Right cardiac atrium (tissue), 5 donors: ENCODE measurements at regions not wholly inside any gene's neighbourhood (a gene's known extent, or its start where the extent isn't known, plus 50 kb on each side); places are given as distances from the start of the nearest gene placed in this dataset.
"Not testable (repeated sequence)": the region's sequence is repeated elsewhere in the genome, so short reads cannot be mapped to it uniquely, and the experiment has no call there.

Source experiments
- ATAC-seq, 2 donors: fragments of 200-7000 bp; cut with Tn5 transposase; one replicate each; pipeline versions ENCODE4 v1.8.0 to v1.9.1; 2020; ENCODE audit warnings: moderate library complexity in 2 of 2, mild to moderate bottlenecking in 1 of 2
- DNase-seq, 3 donors: peaks; one replicate each; pipeline ENCODE4 v3.0.0-alpha.2; 2020
- H3K27ac ChIP-seq: one replicate; pipeline ENCODE4 v1.5.1; 2013; ENCODE audit warnings: mild to moderate bottlenecking, low read length, control low read depth, moderate library complexity
- H3K27me3 ChIP-seq: one replicate; pipeline ENCODE4 v1.6.1; 2013; ENCODE audit not compliant: control insufficient read depth, insufficient read depth
- H3K4me1 ChIP-seq: one replicate; pipeline ENCODE4 v1.6.1; 2013; ENCODE audit warnings: low read length; ENCODE audit not compliant: control insufficient read depth, insufficient read depth
- H3K4me3 ChIP-seq: one replicate; pipeline ENCODE4 v1.5.1; 2013; ENCODE audit warnings: low read length, control low read depth
- H3K9me3 ChIP-seq: one replicate; pipeline ENCODE4 v1.6.1; 2013; ENCODE audit warnings: low read length; ENCODE audit not compliant: control insufficient read depth
- WGBS: extraction: QIAGEN DNeasy Blood & Tissue Kit; methylation state at CpG from one replicate; pipeline ENCODE4 v1.1.7; 2013; 5-methylcytosine and 5-hydroxymethylcytosine counted together
- intact Hi-C, 4 donors: fragments of 100-400 bp; cut with DNase I; formaldehyde crosslinking; loops; one replicate each; pipeline versions ENCODE4 v1.11.0 to v1.14.0; 2022 to 2023
- donor health status: healthy with polysubstance abuse.
- donor health status: DM: no; HTN: yes; CAD: no.
- donor health status: DM: no; HTN: no; CAD: no.
- donor health status: DM: no; HTN: yes; CAD: no; lungs with severe emphysema.
- donor health status: DM: yes; HTN: yes; CAD: no.

- ATAC-seq (peak; percentile 85 to 90), DNase-seq (peak; percentile 63 to 91 (median 89))
- H3K4me1 ChIP-seq, result no peaks in the 10 kb centered on the region
- no peak overlapping the region for H3K4me3 ChIP-seq
- 18% methylated on average over 8 of the region's 8 CpGs for WGBS
- intact Hi-C loops, result no loop called here
- H3K9me3 ChIP-seq, result no peaks in the 10 kb centered on the region
- no peak overlapping the region for H3K27ac ChIP-seq
- no peaks in the 10 kb centered on the region for H3K27me3 ChIP-seq
Observed at GRCh38 chr11:34830648-34831047, 85.5 kb downstream of the APIP start.

GRCh38 chr11:34830035-34830434 lies 86.1 kb downstream of the APIP start:
- Histone ChIP-seq H3K4me1 (no peaks in the 10 kb centered on the region), H3K27ac (no peak overlapping the region), H3K4me3 (no peak overlapping the region), H3K9me3 (no peaks in the 10 kb centered on the region), H3K27me3 (no peaks in the 10 kb centered on the region)
- 50% methylated on average over 5 of the region's 5 CpGs for WGBS
- intact Hi-C loops, result no loop called here
- peak in 1 of 2 donors; percentile 16 for ATAC-seq
- no peak for DNase-seq

GRCh38 chr11:34827228-34827627 lies 89.0 kb downstream of the APIP start:
- intact Hi-C loops, result no loop called here
- 80% methylated on average over 1 of the region's 1 CpG for WGBS
- H3K27me3 ChIP-seq, result no peaks in the 10 kb centered on the region
- H3K4me1 ChIP-seq, result peaks cover 5% of the 10 kb centered on the region
- H3K4me3 ChIP-seq, result no peak overlapping the region
- no peak overlapping the region for H3K27ac ChIP-seq
- H3K9me3 ChIP-seq, result no peaks in the 10 kb centered on the region
- DNase-seq (no peak), ATAC-seq (no peak)

- Histone ChIP-seq H3K9me3 (no peaks in the 10 kb centered on the region), H3K4me3 (no peak overlapping the region), H3K27ac (no peak overlapping the region), H3K27me3 (no peaks in the 10 kb centered on the region), H3K4me1 (peaks cover 5% of the 10 kb centered on the region)
- ATAC-seq (no peak), DNase-seq (no peak)
- intact Hi-C loops, result no loop called here
- WGBS, result 65% methylated on average over 1 of the region's 1 CpG
Observed at GRCh38 chr11:34826384-34826726, 89.8 kb downstream of the APIP start.

GRCh38 chr11:34825670-34826383 lies 90.4 kb downstream of the APIP start:
- DNase-seq, result no peak

GRCh38 chr11:34825315-34825669 lies 90.9 kb downstream of the APIP start:
- Histone ChIP-seq H3K4me1 (peaks cover 5% of the 10 kb centered on the region), H3K9me3 (no peaks in the 10 kb centered on the region), H3K27me3 (no peaks in the 10 kb centered on the region), H3K27ac (no peak overlapping the region), H3K4me3 (no peak overlapping the region)
- WGBS, result 62% methylated on average over 3 of the region's 3 CpGs
- intact Hi-C loops, result no loop called here
- no peak for DNase-seq
- ATAC-seq, result no peak

More at GRCh38 chr11:34825670-34826383, 90.4 kb downstream of the APIP start:
- Histone ChIP-seq H3K9me3 (no peaks in the 10 kb centered on the region), H3K4me1 (peaks cover 5% of the 10 kb centered on the region), H3K27me3 (no peaks in the 10 kb centered on the region), H3K4me3 (no peak overlapping the region), H3K27ac (no peak overlapping the region)
- WGBS, result 92% methylated on average over 7 of the region's 7 CpGs
- intact Hi-C loops, result no loop called here
- ATAC-seq, result no peak

- peaks cover 5% of the 10 kb centered on the region for H3K4me1 ChIP-seq
- no peak for ATAC-seq
- DNase-seq, result no peak
- H3K27me3 ChIP-seq, result no peaks in the 10 kb centered on the region
- intact Hi-C loops, result no loop called here
- no peak overlapping the region for H3K4me3 ChIP-seq
- no peak overlapping the region for H3K27ac ChIP-seq
- no peaks in the 10 kb centered on the region for H3K9me3 ChIP-seq
Observed at GRCh38 chr11:34824425-34824824, 91.8 kb downstream of the APIP start.

GRCh38 chr11:34823639-34824038 lies 92.5 kb downstream of the APIP start:
- Histone ChIP-seq H3K9me3 (no peaks in the 10 kb centered on the region), H3K4me3 (no peak overlapping the region), H3K27me3 (no peaks in the 10 kb centered on the region), H3K27ac (peak overlapping the region; percentile 48), H3K4me1 (peaks cover 5% of the 10 kb centered on the region)
- 34% methylated on average over 2 of the region's 2 CpGs for WGBS
- DNase-seq (peak in 1 of 3 donors; percentile 55), ATAC-seq (peak; percentile 76)
- intact Hi-C loops, result no loop called here

GRCh38 chr11:34823197-34823596 lies 93.0 kb downstream of the APIP start:
- H3K9me3 ChIP-seq, result no peaks in the 10 kb centered on the region
- WGBS, result 39% methylated on average over 3 of the region's 3 CpGs
- DNase-seq (peak in 2 of 3 donors; percentile 45 to 66), ATAC-seq (peak; percentile 50 to 65)
- no peaks in the 10 kb centered on the region for H3K27me3 ChIP-seq
- H3K4me1 ChIP-seq, result peaks cover 5% of the 10 kb centered on the region
- no peak overlapping the region for H3K4me3 ChIP-seq
- intact Hi-C loops, result no loop called here
- no peak overlapping the region for H3K27ac ChIP-seq

- no peak overlapping the region for H3K4me3 ChIP-seq
- H3K4me1 ChIP-seq, result peaks cover 5% of the 10 kb centered on the region
- whole genome bisulfite sequencing, result 60% methylated on average over 6 of the region's 6 CpGs
- ATAC-seq (no peak), DNase-seq (no peak)
- H3K27ac ChIP-seq, result no peak overlapping the region
- H3K27me3 ChIP-seq, result no peaks in the 10 kb centered on the region
- intact Hi-C loops, result no loop called here
- no peaks in the 10 kb centered on the region for H3K9me3 ChIP-seq
Observed at GRCh38 chr11:34819740-34820482, 96.3 kb downstream of the APIP start.

GRCh38 chr11:34817812-34818211 lies 98.4 kb downstream of the APIP start:
- H3K4me3 ChIP-seq, H3K9me3 ChIP-seq, DNase-seq, H3K4me1 ChIP-seq, intact Hi-C loops, H3K27me3 ChIP-seq, ATAC-seq, H3K27ac ChIP-seq: not testable (repeated sequence)
- WGBS, result 71% methylated on average over 3 of the region's 3 CpGs
